MCF 10A (cell line): ENCODE measurements at regions not wholly inside any gene's neighbourhood (a gene's known extent, or its start where the extent isn't known, plus 50 kb on each side); places are given as distances from the start of the nearest gene placed in this dataset.

Source experiments
- BruUV-seq: library from RNA; stranded (reverse); fragments of 400-500 nt; replicated peaks from 2 replicates; lab custom pipeline; 2021; lab: Mats Ljungman, UMichigan
- CTCF ChIA-PET: fragments of 300-600 bp; sonication (Branson Sonifier 250); formaldehyde crosslinking; extraction: SDS; loops from one replicate; lab custom pipeline; 2021; ENCODE audit warnings: antibody characterized with exemption, inconsistent platforms; lab: Yijun Ruan, JAX
- POLR2A ChIA-PET: fragments of 300-600, 350-650 bp; sonication (Branson Sonifier 250); formaldehyde crosslinking; extraction: SDS; loops from one replicate; lab custom pipeline; 2020; ENCODE audit warnings: antibody characterized with exemption, inconsistent platforms; lab: Yijun Ruan, JAX
- DNase-seq: peaks from one replicate; pipeline ENCODE4 v3.0.0-alpha.2; 2018; ENCODE audit not compliant: unreplicated experiment
- H3K27ac Mint-ChIP-seq: one replicate; pipeline ENCODE4 v1.8.0; 2022; ENCODE audit warnings: mild to moderate bottlenecking, low read depth, mixed read lengths; ENCODE audit not compliant: unreplicated experiment
- H3K27me3 Mint-ChIP-seq: one replicate; pipeline ENCODE4 v1.8.0; 2022; ENCODE audit warnings: mixed read lengths; ENCODE audit not compliant: insufficient read depth, unreplicated experiment
- H3K36me3 Mint-ChIP-seq: one replicate; pipeline ENCODE4 v1.8.0; 2022; ENCODE audit warnings: mild to moderate bottlenecking, moderate library complexity, mixed read lengths; ENCODE audit not compliant: insufficient read depth, unreplicated experiment
- H3K4me1 Mint-ChIP-seq: one replicate; pipeline ENCODE4 v1.8.0; 2022; ENCODE audit warnings: mixed read lengths; ENCODE audit not compliant: insufficient read depth, unreplicated experiment
- H3K4me3 Mint-ChIP-seq: one replicate; pipeline ENCODE4 v1.8.0; 2022; ENCODE audit warnings: mild to moderate bottlenecking, moderate library complexity, mixed read lengths; ENCODE audit not compliant: unreplicated experiment
- H3K9me3 Mint-ChIP-seq: one replicate; pipeline ENCODE4 v1.8.0; 2022; ENCODE audit warnings: mixed read lengths; ENCODE audit not compliant: unreplicated experiment
- intact Hi-C: fragments of 100-400 bp; cut with micrococcal nuclease; formaldehyde crosslinking; loops from 2 replicates; pipeline ENCODE4 v1.14.1; 2022
- TF ChIP-seq, protein P1 (sequence below): fragments of 200-600 bp; IDR thresholded peaks from one replicate; pipeline ENCODE4 v1.8.0; 2022; ENCODE audit warnings: antibody characterized with exemption, mild to moderate bottlenecking; ENCODE audit not compliant: unreplicated experiment

DNA sequence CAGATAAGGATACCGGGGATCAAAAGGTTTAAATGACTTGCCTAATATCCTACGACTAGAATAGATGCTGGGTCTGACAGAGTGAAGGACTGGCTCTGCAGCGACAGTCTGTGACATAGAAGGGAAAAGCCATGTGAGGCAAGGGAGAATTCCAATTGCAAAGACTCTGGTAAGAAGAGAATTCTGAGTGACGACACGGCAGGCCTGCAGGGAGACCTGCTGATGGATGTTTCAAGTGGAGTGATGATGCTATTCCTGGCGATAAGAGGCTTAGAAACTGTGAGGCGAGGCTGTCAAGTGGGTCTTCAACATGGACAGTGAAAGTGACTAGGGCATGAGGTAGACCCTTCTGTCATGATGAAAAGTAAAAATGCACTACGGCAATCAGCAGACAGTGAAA is 176.6 kb upstream of the PBX1 start:
- no peak overlapping the region for H3K27ac Mint-ChIP-seq
- no peak overlapping the region for H3K4me3 Mint-ChIP-seq
- H3K36me3 Mint-ChIP-seq: no peaks in the 10 kb centered on the region
- H3K27me3 Mint-ChIP-seq: no peaks in the 10 kb centered on the region
- intact Hi-C loops: no loop called here
- no peaks in the 10 kb centered on the region for H3K9me3 Mint-ChIP-seq
- no peak for DNase-seq
- TF ChIP-seq, protein P1, sequence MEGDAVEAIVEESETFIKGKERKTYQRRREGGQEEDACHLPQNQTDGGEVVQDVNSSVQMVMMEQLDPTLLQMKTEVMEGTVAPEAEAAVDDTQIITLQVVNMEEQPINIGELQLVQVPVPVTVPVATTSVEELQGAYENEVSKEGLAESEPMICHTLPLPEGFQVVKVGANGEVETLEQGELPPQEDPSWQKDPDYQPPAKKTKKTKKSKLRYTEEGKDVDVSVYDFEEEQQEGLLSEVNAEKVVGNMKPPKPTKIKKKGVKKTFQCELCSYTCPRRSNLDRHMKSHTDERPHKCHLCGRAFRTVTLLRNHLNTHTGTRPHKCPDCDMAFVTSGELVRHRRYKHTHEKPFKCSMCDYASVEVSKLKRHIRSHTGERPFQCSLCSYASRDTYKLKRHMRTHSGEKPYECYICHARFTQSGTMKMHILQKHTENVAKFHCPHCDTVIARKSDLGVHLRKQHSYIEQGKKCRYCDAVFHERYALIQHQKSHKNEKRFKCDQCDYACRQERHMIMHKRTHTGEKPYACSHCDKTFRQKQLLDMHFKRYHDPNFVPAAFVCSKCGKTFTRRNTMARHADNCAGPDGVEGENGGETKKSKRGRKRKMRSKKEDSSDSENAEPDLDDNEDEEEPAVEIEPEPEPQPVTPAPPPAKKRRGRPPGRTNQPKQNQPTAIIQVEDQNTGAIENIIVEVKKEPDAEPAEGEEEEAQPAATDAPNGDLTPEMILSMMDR: no peak
- no peaks in the 10 kb centered on the region for H3K4me1 Mint-ChIP-seq
- ChIA-PET CTCF (no interaction called here), POLR2A (no interaction called here)
- BruUV-seq: no TSS peak

DNA sequence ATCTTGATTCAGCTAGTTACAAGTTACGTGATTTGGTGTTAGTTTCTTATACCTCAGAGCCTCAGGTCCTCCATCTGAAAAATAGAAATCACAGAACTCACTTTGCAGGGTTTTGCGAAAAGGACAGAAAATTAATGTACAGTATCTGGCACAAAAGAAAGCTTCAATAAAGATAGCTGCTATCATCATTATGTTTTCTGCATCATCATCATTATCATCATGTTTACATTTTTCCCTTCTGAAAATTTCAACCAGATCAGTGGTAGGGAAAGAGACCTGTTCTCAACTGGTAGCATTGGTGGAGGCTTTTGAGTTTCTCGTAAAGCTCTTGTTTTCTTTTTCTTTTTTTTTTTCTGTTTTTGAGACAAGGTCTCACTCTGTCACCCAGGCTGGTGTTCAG is 174.7 kb upstream of the PBX1 start:
- H3K27me3 Mint-ChIP-seq: no peaks in the 10 kb centered on the region
- CTCF ChIA-PET: interaction anchor here (0.6 to 0.9 kb wide), 2 partner anchors 8 to 833 kb away, joined by 3 read pairs; no protein-coding TSS in a partner anchor
- no peaks in the 10 kb centered on the region for H3K4me1 Mint-ChIP-seq
- DNase-seq: no peak
- no peaks in the 10 kb centered on the region for H3K9me3 Mint-ChIP-seq
- no peak overlapping the region for H3K27ac Mint-ChIP-seq
- no peak overlapping the region for H3K4me3 Mint-ChIP-seq
- H3K36me3 Mint-ChIP-seq: no peaks in the 10 kb centered on the region
- BruUV-seq: no TSS peak
- intact Hi-C loops: no loop called here
- POLR2A ChIA-PET: no interaction called here
- TF ChIP-seq, protein P1: no peak

DNA sequence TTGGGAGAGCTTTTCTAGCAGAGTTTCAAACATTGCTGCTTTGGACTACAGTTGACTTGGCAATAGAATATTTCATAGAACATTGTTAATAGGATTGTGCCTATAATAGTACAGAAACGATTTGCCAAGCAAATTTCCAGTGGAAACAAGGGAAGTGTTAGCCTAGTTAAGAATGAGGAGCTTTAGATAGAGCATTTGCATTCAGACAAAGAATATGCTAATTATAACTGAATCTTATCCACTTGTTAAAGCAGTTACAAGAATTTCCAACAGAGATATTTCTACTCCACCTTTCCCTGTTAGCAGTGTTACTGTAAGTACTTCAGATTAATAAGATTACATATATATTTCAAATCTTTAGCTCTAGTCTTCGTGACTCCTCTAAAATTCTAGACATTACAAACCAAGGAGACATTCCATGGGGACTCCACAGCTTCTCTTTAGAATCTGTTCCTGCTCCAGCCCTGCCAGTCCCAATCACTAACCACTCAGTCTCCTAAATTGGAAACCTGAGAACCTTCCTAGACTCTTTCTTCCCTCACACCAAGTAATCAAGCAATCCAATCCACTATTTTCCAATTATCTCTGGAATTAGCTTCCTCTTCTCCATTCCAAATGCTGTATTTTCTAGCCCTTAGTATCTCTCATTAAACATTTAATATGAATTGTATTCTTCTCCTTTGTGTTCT is 141.8 kb upstream of the PBX1 start:
- ChIA-PET CTCF (no interaction called here), POLR2A (no interaction called here)
- Mint-ChIP-seq H3K9me3 (no peaks in the 10 kb centered on the region), H3K27me3 (no peaks in the 10 kb centered on the region), H3K36me3 (no peaks in the 10 kb centered on the region), H3K4me3 (no peak overlapping the region), H3K4me1 (no peaks in the 10 kb centered on the region), H3K27ac (no peak overlapping the region)
- DNase-seq: no peak
- intact Hi-C loops: no loop called here
- TF ChIP-seq, protein P1: no peak
- BruUV-seq: no TSS peak

DNA sequence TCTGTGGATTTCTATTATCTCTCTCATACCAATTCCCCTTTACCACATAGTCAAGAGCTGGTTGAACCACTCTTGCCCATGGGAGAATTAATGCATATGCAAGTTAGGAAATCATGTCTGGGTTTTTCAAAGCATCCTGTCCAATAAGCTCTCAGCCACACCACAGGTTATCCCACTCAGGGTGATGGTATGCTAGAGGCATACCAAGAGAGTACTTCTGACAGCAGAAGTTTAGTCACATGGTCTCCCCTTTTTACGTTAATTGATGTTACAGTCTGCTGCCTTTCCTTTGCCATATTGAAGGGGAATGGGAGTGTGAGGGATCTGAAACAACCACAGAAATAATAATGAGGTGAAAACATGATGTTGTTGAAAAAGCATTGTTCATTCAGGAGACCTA is 135.8 kb upstream of the PBX1 start:
- ChIA-PET CTCF (interaction anchor here (0.6 to 1.1 kb wide), 4 partner anchors 9 to 331 kb away, joined by 3 to 5 read pairs (median 3); no protein-coding TSS in a partner anchor), POLR2A (interaction anchor here (0.7 kb wide), 1 partner anchor 17 kb away, joined by 3 read pairs; no protein-coding TSS in a partner anchor)
- intact Hi-C loops: no loop called here
- Mint-ChIP-seq H3K36me3 (no peaks in the 10 kb centered on the region), H3K4me1 (no peaks in the 10 kb centered on the region), H3K4me3 (no peak overlapping the region), H3K27ac (no peak overlapping the region), H3K9me3 (no peaks in the 10 kb centered on the region), H3K27me3 (no peaks in the 10 kb centered on the region)
- TF ChIP-seq, protein P1: no peak
- no peak for DNase-seq
- BruUV-seq: no TSS peak
